Keratinocyte (primary cell): ENCODE measurements at regions not wholly inside any gene's neighbourhood (a gene's known extent, or its start where the extent isn't known, plus 50 kb on each side); places are given as distances from the start of the nearest gene placed in this dataset.

Experiments
- DNase-seq: peaks from one replicate; pipeline ENCODE4 v3.0.0-alpha.2; 2011; ENCODE audit warnings: low read depth, missing footprints, low spot score
- FAIRE-seq: peaks from 2 replicates; lab custom pipeline; 2011; peaks lifted over from hg19 to GRCh38; lab: Jason Lieb, UNC
- H2AFZ ChIP-seq: 2 replicates; pipeline ENCODE4 v1.6.0; 2012; ENCODE audit warnings: low read length, control low read depth, inconsistent platforms; ENCODE audit not compliant: control insufficient read depth
- H3K27ac ChIP-seq: 2 replicates; pipeline ENCODE4 v1.5.1; 2011; ENCODE audit warnings: low read length; ENCODE audit not compliant: control insufficient read depth, insufficient read depth
- H3K27me3 ChIP-seq: 3 replicates; pipeline ENCODE4 v1.6.0; 2011; ENCODE audit warnings: low read length; ENCODE audit not compliant: control insufficient read depth, insufficient read depth; ENCODE audit errors: extremely low read depth
- H3K36me3 ChIP-seq, 2 experiments: 2 replicates in 1 of 2; 3 replicates in 1 of 2; pipeline ENCODE4 v1.5.1; 2011; ENCODE audit warnings: low read length in 2 of 2, mild to moderate bottlenecking in 1 of 2; ENCODE audit not compliant: control insufficient read depth in 2 of 2, insufficient read depth in 2 of 2; ENCODE audit errors: extremely low read depth in 1 of 2
- H3K4me1 ChIP-seq: 3 replicates; pipeline ENCODE4 v1.5.1; 2011; ENCODE audit warnings: low read length; ENCODE audit not compliant: control insufficient read depth, insufficient read depth; ENCODE audit errors: extremely low read depth
- H3K4me2 ChIP-seq: 3 replicates; pipeline ENCODE4 v1.6.0; 2011; ENCODE audit warnings: low read depth, low read length; ENCODE audit not compliant: control insufficient read depth, insufficient read depth; ENCODE audit errors: extremely low read depth
- H3K4me3 ChIP-seq, 3 experiments: fragments of 200-600 bp in 1 of 3; sonication (generic) in 1 of 3; 2 replicates in 2 of 3; 3 replicates in 1 of 3; pipeline ENCODE4 v1.5.1; 2011 to 2016; ENCODE audit warnings: low read length in 3 of 3, mild to moderate bottlenecking in 3 of 3, control low read depth in 2 of 3, inconsistent platforms in 1 of 3, low read depth in 1 of 3, mixed read lengths in 1 of 3, mixed run types in 1 of 3, moderate library complexity in 1 of 3; ENCODE audit not compliant: control insufficient read depth in 2 of 3, insufficient read depth in 2 of 3; ENCODE audit errors: extremely low read depth in 1 of 3
- H3K79me2 ChIP-seq: 2 replicates; pipeline ENCODE4 v1.6.0; 2012; ENCODE audit warnings: low read length; ENCODE audit not compliant: control insufficient read depth, insufficient read depth
- H3K9ac ChIP-seq: 3 replicates; pipeline ENCODE4 v1.6.0; 2011; ENCODE audit warnings: low read length; ENCODE audit not compliant: control insufficient read depth, insufficient read depth; ENCODE audit errors: extremely low read depth
- H3K9me1 ChIP-seq: 3 replicates; pipeline ENCODE4 v1.6.0; 2011; ENCODE audit warnings: low read length; ENCODE audit not compliant: control insufficient read depth, insufficient read depth; ENCODE audit errors: extremely low read depth
- H3K9me3 ChIP-seq: 2 replicates; pipeline ENCODE4 v1.5.1; 2012; ENCODE audit warnings: low read depth, low read length; ENCODE audit not compliant: control insufficient read depth
- H4K20me1 ChIP-seq: 3 replicates; pipeline ENCODE4 v1.6.0; 2011; ENCODE audit warnings: low read length; ENCODE audit not compliant: control insufficient read depth, insufficient read depth; ENCODE audit errors: extremely low read depth
- EZH2 ChIP-seq: IDR thresholded peaks from one replicate; pipeline ENCODE4 v1.6.1; 2012; ENCODE audit warnings: inconsistent platforms, mild to moderate bottlenecking, low read length, moderate library complexity
- dilution Hi-C: fragments of 300-500 bp; cut with MboI; formaldehyde crosslinking; loops from one replicate; pipeline ENCODE4 v1.7.0; 2020; ENCODE audit warnings: low sequenced_read_pairs; ENCODE audit not compliant: extremely low pct_ligation_motif_present
- TF ChIP-seq, protein P1 (sequence below), 3 experiments: IDR thresholded peaks in 1 of 3; conservative IDR thresholded peaks in 1 of 3; optimal IDR thresholded peaks in 1 of 3; 2 replicates in 2 of 3; 3 replicates in 1 of 3; pipeline versions ENCODE3 to v1.5.1; 2011; ENCODE audit warnings: low read length in 3 of 3, mild to moderate bottlenecking in 3 of 3, moderate library complexity in 2 of 3, control low read depth in 1 of 3, inconsistent platforms in 1 of 3; ENCODE audit not compliant: insufficient read depth in 2 of 3; ENCODE audit errors: extremely low read depth in 1 of 3

DNA sequence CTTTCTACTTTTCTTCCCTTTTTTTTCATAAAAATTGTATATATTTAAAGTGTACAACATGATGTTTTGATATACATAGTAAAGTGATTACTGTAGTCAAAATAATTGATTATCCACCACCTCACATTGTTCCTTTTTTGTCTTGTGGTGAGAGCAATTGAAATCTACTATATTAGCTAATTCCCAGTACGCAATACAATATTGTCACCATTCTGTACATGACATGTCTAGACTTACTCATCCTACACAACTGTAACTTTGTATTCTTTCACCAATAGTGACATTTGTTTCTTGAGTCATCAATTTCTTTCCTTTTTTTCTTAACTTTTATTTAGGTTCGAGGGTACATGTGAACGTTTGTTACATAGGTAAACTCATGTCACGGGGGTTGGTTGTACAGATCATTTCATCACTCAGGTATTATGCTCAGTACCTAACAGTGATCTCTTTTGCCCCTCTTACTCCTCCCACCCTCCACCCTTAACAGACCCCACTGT, 265.2 kb downstream of the KCNRG start:
- Histone ChIP-seq H3K4me2 (no peak overlapping the region), H3K9ac (no peak overlapping the region), H4K20me1 (no peaks in the 10 kb centered on the region), H3K27ac (no peak overlapping the region), H2AFZ (no peak overlapping the region), H3K36me3 (no peaks in the 10 kb centered on the region), H3K9me3 (no peaks in the 10 kb centered on the region), H3K4me3 (no peak overlapping the region), H3K27me3 (no peaks in the 10 kb centered on the region), H3K79me2 (no peaks in the 10 kb centered on the region), H3K9me1 (no peaks in the 10 kb centered on the region), H3K4me1 (no peaks in the 10 kb centered on the region)
- no peak for TF ChIP-seq EZH2
- TF ChIP-seq, protein P1, sequence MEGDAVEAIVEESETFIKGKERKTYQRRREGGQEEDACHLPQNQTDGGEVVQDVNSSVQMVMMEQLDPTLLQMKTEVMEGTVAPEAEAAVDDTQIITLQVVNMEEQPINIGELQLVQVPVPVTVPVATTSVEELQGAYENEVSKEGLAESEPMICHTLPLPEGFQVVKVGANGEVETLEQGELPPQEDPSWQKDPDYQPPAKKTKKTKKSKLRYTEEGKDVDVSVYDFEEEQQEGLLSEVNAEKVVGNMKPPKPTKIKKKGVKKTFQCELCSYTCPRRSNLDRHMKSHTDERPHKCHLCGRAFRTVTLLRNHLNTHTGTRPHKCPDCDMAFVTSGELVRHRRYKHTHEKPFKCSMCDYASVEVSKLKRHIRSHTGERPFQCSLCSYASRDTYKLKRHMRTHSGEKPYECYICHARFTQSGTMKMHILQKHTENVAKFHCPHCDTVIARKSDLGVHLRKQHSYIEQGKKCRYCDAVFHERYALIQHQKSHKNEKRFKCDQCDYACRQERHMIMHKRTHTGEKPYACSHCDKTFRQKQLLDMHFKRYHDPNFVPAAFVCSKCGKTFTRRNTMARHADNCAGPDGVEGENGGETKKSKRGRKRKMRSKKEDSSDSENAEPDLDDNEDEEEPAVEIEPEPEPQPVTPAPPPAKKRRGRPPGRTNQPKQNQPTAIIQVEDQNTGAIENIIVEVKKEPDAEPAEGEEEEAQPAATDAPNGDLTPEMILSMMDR (optimal IDR thresholded peaks at IDR 0.05 in 1 of 3, IDR thresholded peaks at IDR 0.05 in 1 of 3, conservative IDR thresholded peaks at IDR 0.05 in 1 of 3; ENCODE audit: extremely low read depth in 1 of 3, insufficient read depth in 2 of 3, low read length in 3 of 3) = no peak
- dilution Hi-C loops = no loop called here
- DNase-seq (no peak), FAIRE-seq (no peak)

DNA sequence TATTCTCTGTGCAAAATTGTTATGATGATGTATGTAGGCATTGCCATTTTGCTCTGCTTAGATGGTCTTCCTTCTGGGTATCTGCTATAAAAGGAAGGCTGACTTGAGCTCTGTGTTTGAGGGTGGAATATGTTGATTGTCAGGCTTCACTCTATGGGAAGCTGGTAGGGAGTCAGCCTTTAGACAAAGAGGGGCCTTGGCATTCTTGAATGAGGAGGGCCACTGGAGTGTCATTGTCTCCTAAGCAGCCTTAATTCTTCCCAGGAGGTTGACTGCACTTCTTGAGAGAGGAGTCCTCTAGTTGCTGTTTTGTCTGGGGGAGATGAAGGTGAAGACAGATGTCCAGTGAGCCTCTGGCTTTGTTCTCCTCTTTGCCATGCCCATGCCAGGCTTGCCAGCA, 266.8 kb downstream of the KCNRG start:
- Histone ChIP-seq H3K4me3 (no peak overlapping the region), H3K27me3 (no peaks in the 10 kb centered on the region), H4K20me1 (no peaks in the 10 kb centered on the region), H3K4me1 (no peaks in the 10 kb centered on the region), H3K4me2 (no peak overlapping the region), H3K79me2 (no peaks in the 10 kb centered on the region), H2AFZ (no peak overlapping the region), H3K9ac (no peak overlapping the region), H3K9me3 (no peaks in the 10 kb centered on the region), H3K9me1 (no peaks in the 10 kb centered on the region), H3K36me3 (no peaks in the 10 kb centered on the region), H3K27ac (no peak overlapping the region)
- no peak for DNase-seq
- dilution Hi-C loops = no loop called here
- no peak for TF ChIP-seq EZH2
- TF ChIP-seq, protein P1 (optimal IDR thresholded peaks at IDR 0.05 in 1 of 3, IDR thresholded peaks at IDR 0.05 in 1 of 3, conservative IDR thresholded peaks at IDR 0.05 in 1 of 3; ENCODE audit: extremely low read depth in 1 of 3, insufficient read depth in 2 of 3, low read length in 3 of 3) = no peak
- FAIRE-seq = no peak
